ENCODE measurements at regions not wholly inside any gene's neighbourhood (a gene's known extent, or its start where the extent isn't known, plus 50 kb on each side); places are given as distances from the start of the nearest gene placed in this dataset.

GRCh38 chr5:58121391-58121790, 338.5 kb downstream of the PLK2 start:
- no peak for DNase-seq (ENCODE audit: low read depth in 4 of 4, low spot score in 1 of 4)

- DNase-seq (ENCODE audit: low read depth in 4 of 4, low spot score in 1 of 4) = no peak
Measured at GRCh38 chr5:58117542-58117941, 342.3 kb downstream of the PLK2 start.

- no peak for DNase-seq (ENCODE audit: low read depth in 4 of 4, low spot score in 1 of 4)
Measured at GRCh38 chr5:58116346-58116745, 343.5 kb downstream of the PLK2 start.

- DNase-seq (ENCODE audit: low read depth in 4 of 4, low spot score in 1 of 4) = no peak
Measured at GRCh38 chr5:58115811-58116210, 344.1 kb downstream of the PLK2 start.

- DNase-seq (ENCODE audit: low read depth in 4 of 4, low spot score in 1 of 4) = no peak
Measured at GRCh38 chr5:58114324-58114723, 345.6 kb downstream of the PLK2 start.

- DNase-seq (ENCODE audit: low read depth in 4 of 4, low spot score in 1 of 4) = no peak
Measured at GRCh38 chr5:58113172-58113571, 346.7 kb downstream of the PLK2 start.

GRCh38 chr5:58108511-58108910, 351.4 kb downstream of the PLK2 start:
- DNase-seq (ENCODE audit: low read depth in 4 of 4, low spot score in 1 of 4) = no peak

- DNase-seq (ENCODE audit: low read depth in 4 of 4, low spot score in 1 of 4) = no peak
Measured at GRCh38 chr5:58107704-58108103, 352.2 kb downstream of the PLK2 start.

- no peak for DNase-seq (ENCODE audit: low read depth in 4 of 4, low spot score in 1 of 4)
Measured at GRCh38 chr5:58106754-58107410, 353.0 kb downstream of the PLK2 start.

- DNase-seq (ENCODE audit: low read depth in 4 of 4, low spot score in 1 of 4) = no peak
Measured at GRCh38 chr5:58105836-58106235, 354.1 kb downstream of the PLK2 start.

- no peak for DNase-seq (ENCODE audit: low read depth in 4 of 4, low spot score in 1 of 4)
Measured at GRCh38 chr5:58099257-58099656, 360.6 kb downstream of the PLK2 start.

GRCh38 chr5:58094031-58094430, 365.9 kb downstream of the PLK2 start:
- DNase-seq (ENCODE audit: low read depth in 4 of 4, low spot score in 1 of 4) = no peak

GRCh38 chr5:58090704-58091103, 369.2 kb downstream of the PLK2 start:
- DNase-seq (ENCODE audit: low read depth in 4 of 4, low spot score in 1 of 4) = no peak

- DNase-seq (ENCODE audit: low read depth in 4 of 4, low spot score in 1 of 4) = no peak
Measured at GRCh38 chr5:58088941-58089340, 370.9 kb downstream of the PLK2 start.

- no peak for DNase-seq (ENCODE audit: low read depth in 4 of 4, low spot score in 1 of 4)
Measured at GRCh38 chr5:58087905-58088304, 372.0 kb downstream of the PLK2 start.

- no peak for DNase-seq (ENCODE audit: low read depth in 4 of 4, low spot score in 1 of 4)
Measured at GRCh38 chr5:58087123-58087522, 372.8 kb downstream of the PLK2 start.

- DNase-seq (ENCODE audit: low read depth in 4 of 4, low spot score in 1 of 4) = no peak
Measured at GRCh38 chr5:58085800-58086199, 374.1 kb downstream of the PLK2 start.

GRCh38 chr5:58081435-58081834, 378.5 kb downstream of the PLK2 start:
- no peak for DNase-seq (ENCODE audit: low read depth in 4 of 4, low spot score in 1 of 4)

- no peak for DNase-seq (ENCODE audit: low read depth in 4 of 4, low spot score in 1 of 4)
Measured at GRCh38 chr5:58080573-58080972, 379.3 kb downstream of the PLK2 start.

GRCh38 chr5:58077966-58078365, 381.9 kb downstream of the PLK2 start:
- DNase-seq (ENCODE audit: low read depth in 4 of 4, low spot score in 1 of 4) = no peak

- no peak for DNase-seq (ENCODE audit: low read depth in 4 of 4, low spot score in 1 of 4)
Measured at GRCh38 chr5:58077416-58077815, 382.5 kb downstream of the PLK2 start.

- no peak for DNase-seq (ENCODE audit: low read depth in 4 of 4, low spot score in 1 of 4)
Measured at GRCh38 chr5:58076483-58077257, 383.2 kb downstream of the PLK2 start.

- no peak for DNase-seq (ENCODE audit: low read depth in 4 of 4, low spot score in 1 of 4)
Measured at GRCh38 chr5:58075907-58076306, 384.0 kb downstream of the PLK2 start.

Measured in stimulated activated CD4-positive, alpha-beta T cell treated with anti-CD3 and anti-CD28 coated beads, Interleukin-1b, Interleukin-23, amount 100 ng/mL, for 24 hours (primary cell).